Esophagus muscularis mucosa (tissue), 4 donors: ENCODE measurements at regions not wholly inside any gene's neighbourhood (a gene's known extent, or its start where the extent isn't known, plus 50 kb on each side); places are given as distances from the start of the nearest gene placed in this dataset.

Experiments
- DNase-seq: peaks from one replicate; pipeline ENCODE4 v3.0.0-alpha.2; 2017; ENCODE audit errors: extremely low spot score
- H3K27ac ChIP-seq, 4 donors: fragments of 200-600 bp; sonication (generic); replicated peaks in 1 of 4; 1 replicate in 3 of 4; 2 replicates in 1 of 4; pipeline ENCODE4 v1.5.1; 2016 to 2019; ENCODE audit warnings: mild to moderate bottlenecking in 1 of 4
- H3K27me3 ChIP-seq, 4 donors: fragments of 200-600 bp; sonication (generic); one replicate each; pipeline versions ENCODE4 v1.5.1 to v1.6.0; 2016 to 2019
- H3K36me3 ChIP-seq, 4 donors: fragments of 200-600 bp; sonication (generic); one replicate each; pipeline ENCODE4 v1.5.1; 2016 to 2019
- H3K4me1 ChIP-seq, 4 donors: fragments of 200-600 bp; sonication (generic); one replicate each; pipeline ENCODE4 v1.5.1; 2016 to 2019
- H3K4me3 ChIP-seq, 4 donors: fragments of 200-600 bp; sonication (generic); 1 replicate in 2 of 4; 2 replicates in 2 of 4; pipeline ENCODE4 v1.5.1; 2016 to 2019; ENCODE audit warnings: mild to moderate bottlenecking in 4 of 4, moderate library complexity in 1 of 4
- H3K9me3 ChIP-seq, 4 donors: fragments of 200-600 bp; sonication (generic); 1 replicate in 3 of 4; 2 replicates in 1 of 4; pipeline ENCODE4 v1.5.1; 2016 to 2019
- EP300 ChIP-seq: sonication (generic); formaldehyde crosslinking; IDR thresholded peaks from one replicate; pipeline ENCODE4 v1.6.1; 2017; ENCODE audit warnings: antibody characterized with exemption
- POLR2A ChIP-seq: fragments of 450-650 bp; IDR thresholded peaks from one replicate; pipeline ENCODE4 v1.6.1; 2017; ENCODE audit warnings: antibody characterized with exemption, moderate library complexity, mild to moderate bottlenecking, low read depth
- POLR2AphosphoS5 ChIP-seq, 2 donors: sonication (generic); formaldehyde crosslinking; IDR thresholded peaks; one replicate each; pipeline ENCODE4 v1.6.1; 2017; ENCODE audit warnings: antibody characterized with exemption in 2 of 2
- WGBS: methylation state at CpG from one replicate; pipeline ENCODE4 v1.1.5; 2018; 5-methylcytosine and 5-hydroxymethylcytosine counted together
- intact Hi-C: fragments of 100-400 bp; cut with DNase I; formaldehyde crosslinking; loops from one replicate; pipeline ENCODE4 v1.15.1; 2023
- TF ChIP-seq, protein P1 (sequence below), 3 experiments: fragments of 200-600 bp in 2 of 3; fragments of 450-650 bp in 1 of 3; sonication (generic) in 2 of 3; IDR thresholded peaks; one replicate each; pipeline ENCODE4 v1.5.1; 2017 to 2019; ENCODE audit warnings: antibody characterized with exemption in 3 of 3, mild to moderate bottlenecking in 2 of 3, moderate library complexity in 1 of 3

- Histone ChIP-seq H3K27ac (no peak overlapping the region), H3K4me3 (no peak overlapping the region), H3K4me1 (peaks cover 0 to 6% (median 0%) of the 10 kb centered on the region in 4 donors), H3K36me3 (no peaks in the 10 kb centered on the region), H3K27me3 (no peaks in the 10 kb centered on the region), H3K9me3 (no peaks in the 10 kb centered on the region)
- WGBS, result 78% methylated on average over 3 of the region's 3 CpGs
- no peak for DNase-seq
- intact Hi-C loops, result no loop called here
- TF ChIP-seq POLR2A (no peak), EP300 (no peak), POLR2AphosphoS5 (IDR thresholded peaks at IDR 0.05) (no peak)
- TF ChIP-seq, protein P1, sequence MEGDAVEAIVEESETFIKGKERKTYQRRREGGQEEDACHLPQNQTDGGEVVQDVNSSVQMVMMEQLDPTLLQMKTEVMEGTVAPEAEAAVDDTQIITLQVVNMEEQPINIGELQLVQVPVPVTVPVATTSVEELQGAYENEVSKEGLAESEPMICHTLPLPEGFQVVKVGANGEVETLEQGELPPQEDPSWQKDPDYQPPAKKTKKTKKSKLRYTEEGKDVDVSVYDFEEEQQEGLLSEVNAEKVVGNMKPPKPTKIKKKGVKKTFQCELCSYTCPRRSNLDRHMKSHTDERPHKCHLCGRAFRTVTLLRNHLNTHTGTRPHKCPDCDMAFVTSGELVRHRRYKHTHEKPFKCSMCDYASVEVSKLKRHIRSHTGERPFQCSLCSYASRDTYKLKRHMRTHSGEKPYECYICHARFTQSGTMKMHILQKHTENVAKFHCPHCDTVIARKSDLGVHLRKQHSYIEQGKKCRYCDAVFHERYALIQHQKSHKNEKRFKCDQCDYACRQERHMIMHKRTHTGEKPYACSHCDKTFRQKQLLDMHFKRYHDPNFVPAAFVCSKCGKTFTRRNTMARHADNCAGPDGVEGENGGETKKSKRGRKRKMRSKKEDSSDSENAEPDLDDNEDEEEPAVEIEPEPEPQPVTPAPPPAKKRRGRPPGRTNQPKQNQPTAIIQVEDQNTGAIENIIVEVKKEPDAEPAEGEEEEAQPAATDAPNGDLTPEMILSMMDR (IDR thresholded peaks at IDR 0.05), result no peak
Observed at GRCh38 chr14:53888535-53889386, 67.9 kb downstream of the BMP4 start.

- Histone ChIP-seq H3K4me3 (no peak overlapping the region), H3K27me3 (no peaks in the 10 kb centered on the region), H3K9me3 (no peaks in the 10 kb centered on the region), H3K36me3 (no peaks in the 10 kb centered on the region), H3K4me1 (peaks cover 0 to 6% (median 3%) of the 10 kb centered on the region in 4 donors), H3K27ac (no peak overlapping the region)
- WGBS, result 76% methylated on average over 1 of the region's 1 CpG
- DNase-seq, result no peak
- TF ChIP-seq POLR2A, result no peak
- TF ChIP-seq, protein P1 (IDR thresholded peaks at IDR 0.05), result no peak
- TF ChIP-seq POLR2AphosphoS5 (IDR thresholded peaks at IDR 0.05), result no peak
- no peak for TF ChIP-seq EP300
- intact Hi-C loops, result no loop called here
Observed at GRCh38 chr14:53885136-53885640, 71.4 kb downstream of the BMP4 start.

GRCh38 chr14:53884601-53885000 is 72.0 kb downstream of the BMP4 start:
- intact Hi-C loops, result no loop called here
- H3K36me3 ChIP-seq, result no peaks in the 10 kb centered on the region
- TF ChIP-seq POLR2A (no peak), EP300 (no peak), POLR2AphosphoS5 (IDR thresholded peaks at IDR 0.05) (no peak)
- TF ChIP-seq, protein P1 (IDR thresholded peaks at IDR 0.05), result no peak

DNA sequence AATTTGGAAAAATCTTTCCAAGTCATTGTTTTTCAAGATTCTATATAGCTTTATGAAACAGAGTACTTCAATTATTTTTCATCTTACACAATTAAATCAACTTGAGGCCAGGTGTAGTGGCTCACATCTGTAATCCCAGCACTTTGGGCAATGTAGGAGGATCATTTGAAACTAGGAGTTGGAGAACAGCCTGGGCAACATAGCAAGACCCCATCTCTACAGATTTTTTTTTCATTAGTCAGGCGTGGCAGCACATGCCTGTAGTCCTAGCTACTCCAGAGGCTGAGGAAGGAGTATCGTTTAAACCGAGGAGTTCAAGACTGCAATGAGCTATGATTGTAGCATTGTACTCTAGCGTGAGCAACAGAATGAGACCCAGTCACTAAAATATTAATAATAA is 72.9 kb downstream of the BMP4 start:
- intact Hi-C loops, result no loop called here
- no peak overlapping the region for H3K27ac ChIP-seq
- no peaks in the 10 kb centered on the region for H3K27me3 ChIP-seq
- TF ChIP-seq, protein P1 (IDR thresholded peaks at IDR 0.05), result no peak
- TF ChIP-seq EP300 (no peak), POLR2A (no peak), POLR2AphosphoS5 (IDR thresholded peaks at IDR 0.05) (no peak)
- no peaks in the 10 kb centered on the region for H3K9me3 ChIP-seq
- H3K4me1 ChIP-seq, result peaks cover 0 to 6% (median 1%) of the 10 kb centered on the region in 4 donors
- no peak overlapping the region for H3K4me3 ChIP-seq
- WGBS, result 94% methylated on average over 4 of the region's 4 CpGs
- DNase-seq, result no peak
- no peaks in the 10 kb centered on the region for H3K36me3 ChIP-seq

More at GRCh38 chr14:53884601-53885000, 72.0 kb downstream of the BMP4 start:
- Histone ChIP-seq H3K4me3 (no peak overlapping the region), H3K27me3 (no peaks in the 10 kb centered on the region), H3K9me3 (no peaks in the 10 kb centered on the region), H3K4me1 (peaks cover 0 to 6% (median 1%) of the 10 kb centered on the region in 4 donors), H3K27ac (no peak overlapping the region)
- no peak for DNase-seq
- 93% methylated on average over 1 of the region's 1 CpG for WGBS
